Peyer's patch (tissue), 4 donors: ENCODE measurements at regions not wholly inside any gene's neighbourhood (a gene's known extent, or its start where the extent isn't known, plus 50 kb on each side); places are given as distances from the start of the nearest gene placed in this dataset.

ENCODE experiments used
- CTCF ChIP-seq, 6 experiments: fragments of 450-650 bp in 4 of 6; fragments of 200-600 bp in 2 of 6; sonication (generic) in 1 of 6; IDR thresholded peaks; one replicate each; pipeline ENCODE4 v1.5.1; 2017 to 2019; ENCODE audit warnings: antibody characterized with exemption in 6 of 6, mild to moderate bottlenecking in 3 of 6, moderate library complexity in 1 of 6
- POLR2A ChIP-seq, 2 donors: fragments of 450-650 bp; IDR thresholded peaks; one replicate each; pipeline ENCODE4 v1.5.1; 2017; ENCODE audit warnings: antibody characterized with exemption in 2 of 2, mild to moderate bottlenecking in 2 of 2, moderate library complexity in 2 of 2

- TF ChIP-seq CTCF (IDR thresholded peaks at IDR 0.05), result no peak
- TF ChIP-seq POLR2A (IDR thresholded peaks at IDR 0.05), result no peak
Observed at GRCh38 chr12:102633981-102634605, 153.7 kb upstream of the IGF1 start.
